ENCODE measurements at regions not wholly inside any gene's neighbourhood (a gene's known extent, or its start where the extent isn't known, plus 50 kb on each side); places are given as distances from the start of the nearest gene placed in this dataset.

- DNase-seq (ENCODE audit: low read depth) = no peak
These were observed 272.2 kb upstream of the CHRNA7 start for GRCh38 chr15:31758126-31758525.

GRCh38 chr15:31768055-31768454 lies 262.3 kb upstream of the CHRNA7 start:
- no peak for DNase-seq (ENCODE audit: low read depth)

GRCh38 chr15:31774045-31774444 lies 256.3 kb upstream of the CHRNA7 start:
- DNase-seq (ENCODE audit: low read depth) = no peak

GRCh38 chr15:31776039-31776438 lies 254.3 kb upstream of the CHRNA7 start:
- DNase-seq (ENCODE audit: low read depth) = no peak

GRCh38 chr15:31781261-31781660 lies 249.1 kb upstream of the CHRNA7 start:
- no peak for DNase-seq (ENCODE audit: low read depth)

GRCh38 chr15:31782016-31782783 lies 248.1 kb upstream of the CHRNA7 start:
- DNase-seq (ENCODE audit: low read depth) = no peak

GRCh38 chr15:31782951-31783350 lies 247.4 kb upstream of the CHRNA7 start:
- DNase-seq (ENCODE audit: low read depth) = no peak

- no peak for DNase-seq (ENCODE audit: low read depth)
These were observed 244.0 kb upstream of the CHRNA7 start for GRCh38 chr15:31786360-31786759.

GRCh38 chr15:31788104-31788503 lies 242.2 kb upstream of the CHRNA7 start:
- no peak for DNase-seq (ENCODE audit: low read depth)

- no peak for DNase-seq (ENCODE audit: low read depth)
These were observed 237.6 kb upstream of the CHRNA7 start for GRCh38 chr15:31792611-31793199.

- DNase-seq (ENCODE audit: low read depth) = no peak
These were observed 231.0 kb upstream of the CHRNA7 start for GRCh38 chr15:31799319-31799714.

GRCh38 chr15:31799715-31800321 lies 230.5 kb upstream of the CHRNA7 start:
- DNase-seq (ENCODE audit: low read depth) = no peak

- DNase-seq (ENCODE audit: low read depth) = no peak
These were observed 229.2 kb upstream of the CHRNA7 start for GRCh38 chr15:31801152-31801551.

GRCh38 chr15:31802761-31803160 lies 227.6 kb upstream of the CHRNA7 start:
- DNase-seq (ENCODE audit: low read depth) = no peak

- DNase-seq (ENCODE audit: low read depth) = peak; percentile 1
These were observed 226.9 kb upstream of the CHRNA7 start for GRCh38 chr15:31803388-31803884.

GRCh38 chr15:31805090-31805662 lies 225.1 kb upstream of the CHRNA7 start:
- DNase-seq (ENCODE audit: low read depth) = no peak

- no peak for DNase-seq (ENCODE audit: low read depth)
These were observed 224.2 kb upstream of the CHRNA7 start for GRCh38 chr15:31806106-31806505.

- no peak for DNase-seq (ENCODE audit: low read depth)
These were observed 218.7 kb upstream of the CHRNA7 start for GRCh38 chr15:31811641-31812040.

- DNase-seq (ENCODE audit: low read depth) = no peak
These were observed 216.2 kb upstream of the CHRNA7 start for GRCh38 chr15:31814082-31814481.

GRCh38 chr15:31815411-31816155 lies 214.7 kb upstream of the CHRNA7 start:
- no peak for DNase-seq (ENCODE audit: low read depth)

GRCh38 chr15:31822463-31822862 lies 207.9 kb upstream of the CHRNA7 start:
- no peak for DNase-seq (ENCODE audit: low read depth)

GRCh38 chr15:31824024-31824423 lies 206.3 kb upstream of the CHRNA7 start:
- no peak for DNase-seq (ENCODE audit: low read depth)
